Neural crest cell (in vitro differentiated cells): ENCODE measurements at regions not wholly inside any gene's neighbourhood (a gene's known extent, or its start where the extent isn't known, plus 50 kb on each side); places are given as distances from the start of the nearest gene placed in this dataset.
"Not testable (repeated sequence)": the region's sequence is repeated elsewhere in the genome, so short reads cannot be mapped to it uniquely, and the experiment has no call there.

Source experiments
- DNase-seq: peaks from one replicate; pipeline ENCODE4 v3.0.0; 2021; ENCODE audit warnings: low read depth, mixed read lengths, low spot score
- H3K27ac Mint-ChIP-seq: one replicate; pipeline ENCODE4 v1.8.0; 2021; ENCODE audit warnings: mild to moderate bottlenecking, mixed read lengths; ENCODE audit not compliant: unreplicated experiment
- H3K27me3 Mint-ChIP-seq: 2 replicates; pipeline ENCODE4 v1.8.0; 2021; ENCODE audit warnings: low read depth, mild to moderate bottlenecking, mixed read lengths
- H3K36me3 Mint-ChIP-seq: 2 replicates; pipeline ENCODE4 v1.8.0; 2021; ENCODE audit warnings: low read depth, mild to moderate bottlenecking, mixed read lengths
- H3K4me1 Mint-ChIP-seq: 2 replicates; pipeline ENCODE4 v1.8.0; 2021; ENCODE audit warnings: mixed read lengths
- H3K4me3 Mint-ChIP-seq: one replicate; pipeline ENCODE4 v1.8.0; 2021; ENCODE audit warnings: mild to moderate bottlenecking, mixed read lengths
- H3K9me3 Mint-ChIP-seq: 2 replicates; pipeline ENCODE4 v1.8.0; 2021; ENCODE audit warnings: mixed read lengths
- TF ChIP-seq, protein P1 (sequence below): fragments of 200-600 bp; sonication (generic); conservative IDR thresholded peaks from 2 replicates; pipeline ENCODE4 v1.5.0; 2021; ENCODE audit warnings: antibody characterized with exemption, mild to moderate bottlenecking

GRCh38 chr11:98358551-98358950, 662.2 kb upstream of the CNTN5 start:
- no peaks in the 10 kb centered on the region for H3K4me1 Mint-ChIP-seq
- no peaks in the 10 kb centered on the region for H3K36me3 Mint-ChIP-seq
- no peak overlapping the region for H3K4me3 Mint-ChIP-seq
- no peak for DNase-seq
- TF ChIP-seq, protein P1, sequence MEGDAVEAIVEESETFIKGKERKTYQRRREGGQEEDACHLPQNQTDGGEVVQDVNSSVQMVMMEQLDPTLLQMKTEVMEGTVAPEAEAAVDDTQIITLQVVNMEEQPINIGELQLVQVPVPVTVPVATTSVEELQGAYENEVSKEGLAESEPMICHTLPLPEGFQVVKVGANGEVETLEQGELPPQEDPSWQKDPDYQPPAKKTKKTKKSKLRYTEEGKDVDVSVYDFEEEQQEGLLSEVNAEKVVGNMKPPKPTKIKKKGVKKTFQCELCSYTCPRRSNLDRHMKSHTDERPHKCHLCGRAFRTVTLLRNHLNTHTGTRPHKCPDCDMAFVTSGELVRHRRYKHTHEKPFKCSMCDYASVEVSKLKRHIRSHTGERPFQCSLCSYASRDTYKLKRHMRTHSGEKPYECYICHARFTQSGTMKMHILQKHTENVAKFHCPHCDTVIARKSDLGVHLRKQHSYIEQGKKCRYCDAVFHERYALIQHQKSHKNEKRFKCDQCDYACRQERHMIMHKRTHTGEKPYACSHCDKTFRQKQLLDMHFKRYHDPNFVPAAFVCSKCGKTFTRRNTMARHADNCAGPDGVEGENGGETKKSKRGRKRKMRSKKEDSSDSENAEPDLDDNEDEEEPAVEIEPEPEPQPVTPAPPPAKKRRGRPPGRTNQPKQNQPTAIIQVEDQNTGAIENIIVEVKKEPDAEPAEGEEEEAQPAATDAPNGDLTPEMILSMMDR, result no peak
- no peaks in the 10 kb centered on the region for H3K9me3 Mint-ChIP-seq
- no peaks in the 10 kb centered on the region for H3K27me3 Mint-ChIP-seq
- no peak overlapping the region for H3K27ac Mint-ChIP-seq

DNA sequence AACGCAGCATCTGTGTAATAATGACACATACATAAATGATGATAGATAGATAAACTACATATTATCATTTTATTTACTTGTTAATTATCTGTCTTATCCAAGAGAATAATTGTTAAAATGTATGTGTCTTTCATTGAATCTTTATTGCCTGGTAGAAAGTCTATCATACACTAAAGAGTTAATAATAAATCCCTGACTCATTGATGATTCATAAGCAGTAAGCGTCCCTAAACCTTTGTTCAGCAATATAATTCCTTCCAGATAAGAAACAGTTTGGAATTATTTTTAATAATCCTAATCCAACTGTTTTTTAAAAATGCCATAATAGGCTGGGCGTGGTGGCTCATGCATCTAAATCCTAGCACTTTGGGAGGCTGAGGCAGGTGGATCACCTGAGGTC, 655.6 kb upstream of the CNTN5 start:
- Mint-ChIP-seq H3K27me3 (no peaks in the 10 kb centered on the region), H3K27ac (no peak overlapping the region), H3K9me3 (no peaks in the 10 kb centered on the region), H3K36me3 (no peaks in the 10 kb centered on the region), H3K4me3 (no peak overlapping the region), H3K4me1 (no peaks in the 10 kb centered on the region)
- TF ChIP-seq, protein P1, result no peak
- DNase-seq, result no peak

DNA sequence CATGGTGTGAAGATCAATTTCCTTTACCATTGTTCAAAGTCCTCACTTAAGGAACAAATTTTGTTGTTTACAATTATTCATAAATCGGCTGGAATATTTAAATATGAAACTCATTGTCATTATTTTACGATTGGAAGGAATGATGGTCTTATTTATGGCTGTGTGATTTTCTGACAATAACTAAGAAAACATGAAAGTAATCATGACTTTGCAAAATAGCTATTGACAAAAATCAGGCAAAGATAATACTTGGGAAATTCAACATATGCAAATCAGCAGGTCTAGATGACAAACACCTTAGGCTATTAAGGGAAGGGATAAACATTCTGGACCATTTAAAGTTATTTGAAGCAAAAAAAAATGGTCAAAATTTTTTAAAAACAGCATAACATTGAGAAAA, 654.8 kb upstream of the CNTN5 start:
- DNase-seq, result no peak
- Mint-ChIP-seq H3K27ac (no peak overlapping the region), H3K27me3 (no peaks in the 10 kb centered on the region), H3K36me3 (no peaks in the 10 kb centered on the region), H3K4me1 (no peaks in the 10 kb centered on the region), H3K4me3 (no peak overlapping the region), H3K9me3 (no peaks in the 10 kb centered on the region)
- TF ChIP-seq, protein P1, result no peak

- Mint-ChIP-seq H3K4me1 (no peaks in the 10 kb centered on the region), H3K27me3 (no peaks in the 10 kb centered on the region), H3K4me3 (no peak overlapping the region), H3K36me3 (no peaks in the 10 kb centered on the region), H3K27ac (no peak overlapping the region), H3K9me3 (no peaks in the 10 kb centered on the region)
- TF ChIP-seq, protein P1, result no peak
- no peak for DNase-seq
These were observed 630.4 kb upstream of the CNTN5 start for GRCh38 chr11:98390391-98390790.

GRCh38 chr11:98394500-98394899, 626.2 kb upstream of the CNTN5 start:
- not testable (repeated sequence) for H3K36me3 Mint-ChIP-seq, DNase-seq, H3K4me3 Mint-ChIP-seq, H3K27ac Mint-ChIP-seq, H3K9me3 Mint-ChIP-seq, H3K4me1 Mint-ChIP-seq, H3K27me3 Mint-ChIP-seq

DNA sequence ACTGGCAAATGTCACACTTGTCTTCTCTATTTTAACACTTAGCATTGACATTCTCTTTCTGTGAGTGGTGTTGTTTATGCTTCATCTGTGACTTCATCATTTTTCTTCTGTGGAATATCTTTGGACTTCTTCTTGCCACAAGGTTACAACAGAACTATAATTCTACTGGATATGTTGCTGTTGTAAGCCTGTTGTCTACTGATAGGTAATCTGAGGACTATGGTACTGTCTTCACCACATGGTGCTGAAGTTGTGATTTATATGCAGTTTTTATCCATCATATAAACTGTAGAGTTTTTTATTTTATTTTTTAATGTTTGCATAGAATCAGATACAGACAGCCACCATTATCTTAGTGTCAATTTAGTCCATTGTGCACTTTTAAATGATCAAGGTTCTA, 622.2 kb upstream of the CNTN5 start:
- Mint-ChIP-seq H3K27me3 (no peaks in the 10 kb centered on the region), H3K27ac (no peak overlapping the region), H3K9me3 (no peaks in the 10 kb centered on the region), H3K4me1 (no peaks in the 10 kb centered on the region), H3K4me3 (no peak overlapping the region), H3K36me3 (no peaks in the 10 kb centered on the region)
- DNase-seq, result no peak
- TF ChIP-seq, protein P1, result no peak
